ENCODE measurements at regions not wholly inside any gene's neighbourhood (a gene's known extent, or its start where the extent isn't known, plus 50 kb on each side); places are given as distances from the start of the nearest gene placed in this dataset.

GRCh38 chr7:12788171-12788570, 100.7 kb downstream of the ARL4A start:
- Histone ChIP-seq H3K27ac (replicated peaks) (no peak overlapping the region), H3K27me3 (ENCODE audit: insufficient read depth, poor library complexity, severe bottlenecking) (no peaks in the 10 kb centered on the region), H3K4me3 (replicated peaks; ENCODE audit: insufficient read depth, low read length) (no peak overlapping the region)
- no peak for DNase-seq (ENCODE audit: low read depth in 1 of 2, low spot score in 1 of 2)
- no peak for TF ChIP-seq GABPA (IDR thresholded peaks at IDR 0.05; ENCODE audit: low read depth)

GRCh38 chr7:12788591-12788990, 101.2 kb downstream of the ARL4A start:
- TF ChIP-seq CTCF (IDR thresholded peaks at IDR 0.05; ENCODE audit: insufficient read depth, low read length) (no peak), GABPA (IDR thresholded peaks at IDR 0.05; ENCODE audit: low read depth) (no peak), SPI1 (IDR thresholded peaks at IDR 0.05; ENCODE audit: borderline replicate concordance, low read depth) (no peak), POLR2AphosphoS5 (IDR thresholded peaks at IDR 0.05; ENCODE audit: low read depth) (no peak)
- no peak overlapping the region for H3K4me3 ChIP-seq (replicated peaks; ENCODE audit: insufficient read depth, low read length)
- no peak for DNase-seq (ENCODE audit: low read depth in 1 of 2, low spot score in 1 of 2)
- H3K27me3 ChIP-seq (ENCODE audit: insufficient read depth, poor library complexity, severe bottlenecking), result no peaks in the 10 kb centered on the region
- no peak overlapping the region for H3K27ac ChIP-seq (replicated peaks)

- H3K27ac ChIP-seq (replicated peaks), result no peak overlapping the region
- no peaks in the 10 kb centered on the region for H3K27me3 ChIP-seq (ENCODE audit: insufficient read depth, poor library complexity, severe bottlenecking)
- no peak for DNase-seq (ENCODE audit: low read depth in 1 of 2, low spot score in 1 of 2)
- no peak overlapping the region for H3K4me3 ChIP-seq (replicated peaks; ENCODE audit: insufficient read depth, low read length)
- no peak for TF ChIP-seq SPI1 (IDR thresholded peaks at IDR 0.05; ENCODE audit: borderline replicate concordance, low read depth)
- no peak for TF ChIP-seq GABPA (IDR thresholded peaks at IDR 0.05; ENCODE audit: low read depth)
- no peak for TF ChIP-seq POLR2AphosphoS5 (IDR thresholded peaks at IDR 0.05; ENCODE audit: low read depth)
Observed at GRCh38 chr7:12794722-12795302, 107.4 kb downstream of the ARL4A start.

- no peak for TF ChIP-seq REST (IDR thresholded peaks at IDR 0.05; ENCODE audit: insufficient replicate concordance, low read depth)
- TF ChIP-seq POLR2AphosphoS5 (IDR thresholded peaks at IDR 0.05; ENCODE audit: low read depth), result no peak
- no peak for TF ChIP-seq CTCF (IDR thresholded peaks at IDR 0.05; ENCODE audit: insufficient read depth, low read length)
- no peak for TF ChIP-seq SPI1 (IDR thresholded peaks at IDR 0.05; ENCODE audit: borderline replicate concordance, low read depth)
- TF ChIP-seq GABPA (IDR thresholded peaks at IDR 0.05; ENCODE audit: low read depth), result no peak
- Histone ChIP-seq H3K4me3 (replicated peaks; ENCODE audit: insufficient read depth, low read length) (no peak overlapping the region), H3K27ac (replicated peaks) (no peak overlapping the region), H3K27me3 (ENCODE audit: insufficient read depth, poor library complexity, severe bottlenecking) (no peaks in the 10 kb centered on the region)
- DNase-seq (ENCODE audit: low read depth in 1 of 2, low spot score in 1 of 2), result no peak
Observed at GRCh38 chr7:12796397-12797127, 109.1 kb downstream of the ARL4A start.

- H3K27me3 ChIP-seq (ENCODE audit: insufficient read depth, poor library complexity, severe bottlenecking), result no peaks in the 10 kb centered on the region
- H3K27ac ChIP-seq (replicated peaks), result no peak overlapping the region
- TF ChIP-seq GABPA (IDR thresholded peaks at IDR 0.05; ENCODE audit: low read depth), result no peak
- no peak for TF ChIP-seq CTCF (IDR thresholded peaks at IDR 0.05; ENCODE audit: insufficient read depth, low read length)
- TF ChIP-seq REST (IDR thresholded peaks at IDR 0.05; ENCODE audit: insufficient replicate concordance, low read depth), result no peak
- no peak for TF ChIP-seq SPI1 (IDR thresholded peaks at IDR 0.05; ENCODE audit: borderline replicate concordance, low read depth)
- TF ChIP-seq POLR2AphosphoS5 (IDR thresholded peaks at IDR 0.05; ENCODE audit: low read depth), result no peak
- no peak overlapping the region for H3K4me3 ChIP-seq (replicated peaks; ENCODE audit: insufficient read depth, low read length)
- no peak for DNase-seq (ENCODE audit: low read depth in 1 of 2, low spot score in 1 of 2)
Observed at GRCh38 chr7:12800486-12800885, 113.1 kb downstream of the ARL4A start.
